Lower leg skin (tissue), 3 donors: ENCODE measurements at regions not wholly inside any gene's neighbourhood (a gene's known extent, or its start where the extent isn't known, plus 50 kb on each side); places are given as distances from the start of the nearest gene placed in this dataset.
"Not testable (repeated sequence)": the region's sequence is repeated elsewhere in the genome, so short reads cannot be mapped to it uniquely, and the experiment has no call there.

Experiments used
- POLR2A ChIP-seq, 2 donors: fragments of 450-650 bp; IDR thresholded peaks; one replicate each; pipeline ENCODE4 v1.6.1; 2016 to 2017; ENCODE audit warnings: antibody characterized with exemption in 2 of 2, mild to moderate bottlenecking in 1 of 2, moderate library complexity in 1 of 2
- TF ChIP-seq, protein P1 (sequence below), 3 donors: fragments of 450-650 bp; IDR thresholded peaks; one replicate each; pipeline ENCODE4 v1.5.1; 2016; ENCODE audit warnings: antibody characterized with exemption in 3 of 3, mild to moderate bottlenecking in 3 of 3, moderate library complexity in 2 of 3

- TF ChIP-seq, protein P1, sequence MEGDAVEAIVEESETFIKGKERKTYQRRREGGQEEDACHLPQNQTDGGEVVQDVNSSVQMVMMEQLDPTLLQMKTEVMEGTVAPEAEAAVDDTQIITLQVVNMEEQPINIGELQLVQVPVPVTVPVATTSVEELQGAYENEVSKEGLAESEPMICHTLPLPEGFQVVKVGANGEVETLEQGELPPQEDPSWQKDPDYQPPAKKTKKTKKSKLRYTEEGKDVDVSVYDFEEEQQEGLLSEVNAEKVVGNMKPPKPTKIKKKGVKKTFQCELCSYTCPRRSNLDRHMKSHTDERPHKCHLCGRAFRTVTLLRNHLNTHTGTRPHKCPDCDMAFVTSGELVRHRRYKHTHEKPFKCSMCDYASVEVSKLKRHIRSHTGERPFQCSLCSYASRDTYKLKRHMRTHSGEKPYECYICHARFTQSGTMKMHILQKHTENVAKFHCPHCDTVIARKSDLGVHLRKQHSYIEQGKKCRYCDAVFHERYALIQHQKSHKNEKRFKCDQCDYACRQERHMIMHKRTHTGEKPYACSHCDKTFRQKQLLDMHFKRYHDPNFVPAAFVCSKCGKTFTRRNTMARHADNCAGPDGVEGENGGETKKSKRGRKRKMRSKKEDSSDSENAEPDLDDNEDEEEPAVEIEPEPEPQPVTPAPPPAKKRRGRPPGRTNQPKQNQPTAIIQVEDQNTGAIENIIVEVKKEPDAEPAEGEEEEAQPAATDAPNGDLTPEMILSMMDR (IDR thresholded peaks at IDR 0.05), result not testable (repeated sequence)
- not testable (repeated sequence) for TF ChIP-seq POLR2A (IDR thresholded peaks at IDR 0.05)
These were observed 211.7 kb downstream of the DUSP10 start for GRCh38 chr1:221530159-221530558.
